Right lobe of liver (tissue), 6 donors: ENCODE measurements at regions not wholly inside any gene's neighbourhood (a gene's known extent, or its start where the extent isn't known, plus 50 kb on each side); places are given as distances from the start of the nearest gene placed in this dataset.

Source experiments
- ATAC-seq, 4 donors: fragments of 200-7000 bp; cut with Tn5 transposase; one replicate each; pipeline ENCODE4 v1.9.1; 2020; ENCODE audit warnings: mild to moderate bottlenecking in 4 of 4, moderate library complexity in 4 of 4
- DNase-seq, 3 donors: peaks; one replicate each; pipeline ENCODE4 v3.0.0-alpha.2; 2020
- H3K27ac ChIP-seq, 3 donors: fragments of 200-600 bp; one replicate each; pipeline ENCODE4 v1.8.0; 2022
- H3K27me3 ChIP-seq, 2 donors: fragments of 200-600 bp; one replicate each; pipeline ENCODE4 v1.8.0; 2022
- H3K36me3 ChIP-seq, 4 donors: fragments of 200-600 bp; sonication (generic) in 1 of 4; one replicate each; pipeline versions ENCODE4 v1.5.1 to v1.8.0; 2017 to 2022; ENCODE audit warnings: control low read depth in 1 of 4
- H3K4me1 ChIP-seq, 4 donors: fragments of 200-600 bp; sonication (generic) in 1 of 4; one replicate each; pipeline versions ENCODE4 v1.5.1 to v1.8.0; 2017 to 2022; ENCODE audit warnings: control low read depth in 1 of 4
- H3K4me3 ChIP-seq, 3 donors: fragments of 200-600 bp; one replicate each; pipeline ENCODE4 v1.8.0; 2022
- H3K9me3 ChIP-seq, 4 donors: fragments of 200-600 bp; sonication (generic) in 1 of 4; one replicate each; pipeline versions ENCODE4 v1.5.1 to v1.8.0; 2017 to 2022; ENCODE audit warnings: control low read depth in 1 of 4
- CTCF ChIP-seq, 4 donors: fragments of 200-600 bp in 3 of 4; fragments of 450-650 bp in 1 of 4; IDR thresholded peaks; one replicate each; pipeline versions ENCODE4 v1.5.1 to v1.8.0; 2016 to 2022; ENCODE audit warnings: antibody characterized with exemption in 4 of 4, mild to moderate bottlenecking in 2 of 4
- POLR2A ChIP-seq: fragments of 450-650 bp; IDR thresholded peaks from one replicate; pipeline ENCODE4 v1.6.1; 2017; ENCODE audit warnings: antibody characterized with exemption, mild to moderate bottlenecking
- WGBS: methylation state at CpG from one replicate; pipeline ENCODE4 v1.1.6; 2018; ENCODE audit warnings: low coverage, low lambda C conversion rate; ENCODE audit not compliant: insufficient coverage; ENCODE audit errors: missing lambda C conversion rate; 5-methylcytosine and 5-hydroxymethylcytosine counted together
- intact Hi-C, 2 donors: fragments of 100-400 bp; cut with DNase I; formaldehyde crosslinking; loops; one replicate each; pipeline versions ENCODE4 v1.11.2 to v1.14.1; 2022
- donor health status: DM: no; HTN: yes; CAD: no.
- donor health status: DM: no; HTN: no; CAD: no.
- donor health status: DM: no; HTN: no; CAD: no.
- donor health status: DM: no; HTN: yes; CAD: no.
- donor health status: DM: no; HTN: yes; CAD: no.

GRCh38 chr3:34837848-34838741, 801.2 kb upstream of the ARPP21 start:
- DNase-seq (no peak), ATAC-seq (no peak)
- TF ChIP-seq CTCF (IDR thresholded peaks at IDR 0.05) (no peak), POLR2A (no peak)
- no peak overlapping the region for H3K4me3 ChIP-seq
- no peaks in the 10 kb centered on the region for H3K9me3 ChIP-seq
- no peaks in the 10 kb centered on the region for H3K27me3 ChIP-seq
- 63% methylated on average over 4 of the region's 4 CpGs for WGBS
- intact Hi-C loops, result no loop called here
- H3K36me3 ChIP-seq, result no peaks in the 10 kb centered on the region
- H3K4me1 ChIP-seq, result no peaks in the 10 kb centered on the region
- H3K27ac ChIP-seq, result no peak overlapping the region

DNA sequence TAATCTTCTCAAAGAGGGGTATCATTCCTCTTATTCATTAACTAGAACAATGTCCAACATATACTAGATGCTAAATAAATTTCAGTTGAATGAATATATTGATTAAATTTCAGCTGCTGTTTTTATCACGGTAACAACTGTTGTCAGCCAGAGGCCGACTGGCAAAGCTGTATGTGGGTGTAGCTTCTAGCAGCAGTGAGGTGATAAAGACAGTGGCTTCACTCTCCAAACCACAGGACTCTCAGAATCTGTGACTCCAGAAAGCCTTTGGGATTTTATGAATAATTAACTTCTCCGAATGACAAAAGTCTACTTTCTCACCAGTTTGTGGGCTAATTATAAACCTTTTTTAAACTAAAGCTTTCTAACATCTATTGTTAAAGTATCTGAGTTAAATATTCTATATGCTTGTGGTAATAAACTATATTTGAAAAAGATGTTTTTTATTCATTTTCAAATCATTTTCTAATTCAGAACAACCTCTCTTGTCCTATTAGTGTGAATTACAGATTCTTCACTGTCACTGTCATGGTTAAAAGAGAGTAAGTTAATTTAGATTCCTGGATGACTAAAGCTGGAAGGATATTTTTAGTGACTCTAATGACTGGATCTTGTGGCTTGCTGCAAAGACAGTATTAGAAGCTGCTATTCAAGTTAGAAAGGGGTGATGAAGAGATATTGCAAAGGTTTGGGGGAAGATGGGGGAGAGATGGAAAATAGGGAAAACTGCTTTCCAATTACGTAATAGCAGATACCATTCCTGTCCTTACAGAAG, 796.4 kb upstream of the ARPP21 start:
- intact Hi-C loops, result no loop called here
- Histone ChIP-seq H3K4me3 (no peak overlapping the region), H3K27ac (no peak overlapping the region), H3K27me3 (no peaks in the 10 kb centered on the region), H3K4me1 (no peaks in the 10 kb centered on the region), H3K36me3 (no peaks in the 10 kb centered on the region), H3K9me3 (no peaks in the 10 kb centered on the region)
- ATAC-seq, result no peak
- TF ChIP-seq POLR2A (no peak), CTCF (IDR thresholded peaks at IDR 0.05) (no peak)
- WGBS, result 34% methylated on average over 4 of the region's 4 CpGs
- no peak for DNase-seq

DNA sequence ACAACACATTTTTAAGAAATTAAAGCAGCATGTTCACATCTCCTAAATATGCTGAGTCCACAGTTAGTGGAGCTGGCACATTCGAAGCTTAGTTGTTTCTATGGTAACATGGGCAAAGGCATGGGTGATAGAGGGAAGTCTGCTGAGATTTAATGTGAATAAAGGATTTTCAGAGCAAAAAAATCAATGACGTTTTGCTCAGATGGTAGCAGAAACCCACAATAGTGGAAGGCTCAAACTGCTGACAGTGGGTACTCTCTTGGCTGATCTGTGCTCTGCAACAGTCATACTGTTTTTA, 795.1 kb upstream of the ARPP21 start:
- DNase-seq (no peak), ATAC-seq (no peak)
- 40% methylated on average over 2 of the region's 2 CpGs for WGBS
- no peak overlapping the region for H3K4me3 ChIP-seq
- H3K27ac ChIP-seq, result no peak overlapping the region
- TF ChIP-seq POLR2A, result no peak
- no peak for TF ChIP-seq CTCF (IDR thresholded peaks at IDR 0.05)
- H3K4me1 ChIP-seq, result no peaks in the 10 kb centered on the region
- H3K9me3 ChIP-seq, result no peaks in the 10 kb centered on the region
- no peaks in the 10 kb centered on the region for H3K27me3 ChIP-seq
- no peaks in the 10 kb centered on the region for H3K36me3 ChIP-seq
- intact Hi-C loops, result no loop called here

GRCh38 chr3:34851137-34851536, 788.2 kb upstream of the ARPP21 start:
- intact Hi-C loops, result no loop called here
- Histone ChIP-seq H3K4me3 (no peak overlapping the region), H3K4me1 (no peaks in the 10 kb centered on the region), H3K27ac (no peak overlapping the region), H3K27me3 (no peaks in the 10 kb centered on the region), H3K9me3 (no peaks in the 10 kb centered on the region), H3K36me3 (no peaks in the 10 kb centered on the region)
- TF ChIP-seq CTCF (IDR thresholded peaks at IDR 0.05) (no peak), POLR2A (no peak)
- DNase-seq (no peak), ATAC-seq (no peak)
- 89% methylated on average over 1 of the region's 1 CpG for WGBS
